ENCODE measurements at regions not wholly inside any gene's neighbourhood (a gene's known extent, or its start where the extent isn't known, plus 50 kb on each side); places are given as distances from the start of the nearest gene placed in this dataset.

GRCh38 chr2:129888896-129889295 is 90.6 kb upstream of the RAB6C start:
- TF ChIP-seq POLR2A (IDR thresholded peaks at IDR 0.05; ENCODE audit: low read depth, low read length) (no peak), CTCF (IDR thresholded peaks at IDR 0.05; ENCODE audit: extremely low read depth in 1 of 2, insufficient read depth in 1 of 2, low read depth in 1 of 2, low read length in 2 of 2) (no peak), EZH2 (IDR thresholded peaks at IDR 0.05; ENCODE audit: borderline replicate concordance, low read depth, low read length, severe bottlenecking) (no peak), POLR2AphosphoS5 (IDR thresholded peaks at IDR 0.05; ENCODE audit: insufficient read depth, low read depth, low read length) (no peak), MAX (IDR thresholded peaks at IDR 0.05; ENCODE audit: insufficient read depth, insufficient read length) (no peak), JUN (IDR thresholded peaks at IDR 0.05; ENCODE audit: borderline replicate concordance, insufficient read depth, insufficient read length, low read depth) (no peak), FOS (IDR thresholded peaks at IDR 0.05; ENCODE audit: borderline replicate concordance, insufficient read depth, low read length) (no peak), MYC (IDR thresholded peaks at IDR 0.05; ENCODE audit: low read depth, low read length) (no peak), GATA2 (IDR thresholded peaks at IDR 0.05; ENCODE audit: insufficient read depth, insufficient read length, low read depth, low read length) (no peak)
